SU-DHL-6 (cell line): ENCODE measurements at regions not wholly inside any gene's neighbourhood (a gene's known extent, or its start where the extent isn't known, plus 50 kb on each side); places are given as distances from the start of the nearest gene placed in this dataset.

Source experiments
- H2AFZ ChIP-seq: fragments of 200-600 bp; sonication (generic); 2 replicates; pipeline ENCODE4 v1.6.1; 2014; ENCODE audit warnings: low read depth, mild to moderate bottlenecking, moderate library complexity, mixed read lengths, antibody characterized with exemption, low read length; ENCODE audit not compliant: severe bottlenecking
- H3F3A ChIP-seq: fragments of 200-600 bp; shearing (Covaris generic); 2 replicates; pipeline ENCODE4 v1.6.0; 2016; ENCODE audit warnings: antibody characterized with exemption, mild to moderate bottlenecking; ENCODE audit not compliant: insufficient read depth
- H3K27ac ChIP-seq: fragments of 200-600 bp; sonication (generic); 2 replicates; pipeline ENCODE4 v1.5.1; 2016; ENCODE audit warnings: low read depth, mild to moderate bottlenecking, low read length, moderate library complexity, mixed read lengths
- H3K27me3 ChIP-seq: fragments of 200-600 bp; sonication (generic), shearing (Covaris generic); 2 replicates; pipeline ENCODE4 v1.6.0; 2014; ENCODE audit warnings: mild to moderate bottlenecking, low read length
- H3K36me3 ChIP-seq: fragments of 200-600 bp; sonication (generic); 2 replicates; pipeline ENCODE4 v1.6.1; 2014; ENCODE audit warnings: mild to moderate bottlenecking, low read length, mixed read lengths
- H3K4me2 ChIP-seq: fragments of 300-600, 200-600 bp; shearing (Covaris generic), sonication (generic); 2 replicates; pipeline ENCODE4 v1.6.0; 2014; ENCODE audit warnings: low read length, low read depth, mild to moderate bottlenecking; ENCODE audit not compliant: poor library complexity, severe bottlenecking
- H3K4me3 ChIP-seq: fragments of 200-600 bp; sonication (generic); 2 replicates; pipeline ENCODE4 v1.5.1; 2014; ENCODE audit warnings: antibody characterized with exemption, low read length, mild to moderate bottlenecking, mixed read lengths; ENCODE audit not compliant: insufficient read depth, poor library complexity, severe bottlenecking
- H3K79me2 ChIP-seq: fragments of 200-600 bp; sonication (generic); 2 replicates; pipeline ENCODE4 v1.6.1; 2014; ENCODE audit warnings: mild to moderate bottlenecking, low read length, moderate library complexity; ENCODE audit not compliant: insufficient read depth
- H3K9ac ChIP-seq: fragments of 200-600 bp; sonication (generic); 2 replicates; pipeline ENCODE4 v1.7.0; 2014; ENCODE audit warnings: mild to moderate bottlenecking, low read length
- H3K9me2 ChIP-seq: fragments of 200-600 bp; sonication (generic); replicated peaks from 2 replicates; pipeline ENCODE4 v1.6.1; 2014; ENCODE audit warnings: low read length; ENCODE audit not compliant: insufficient read depth
- H3K9me3 ChIP-seq: fragments of 200-600 bp; sonication (generic); 2 replicates; pipeline ENCODE4 v1.6.1; 2014; ENCODE audit warnings: low read length, mixed read lengths; ENCODE audit not compliant: insufficient read depth
- H4K20me1 ChIP-seq: fragments of 200-600 bp; sonication (generic); 2 replicates; pipeline ENCODE4 v1.6.1; 2014; ENCODE audit warnings: low read depth, mild to moderate bottlenecking, antibody characterized with exemption, low read length, moderate library complexity, mixed read lengths
- CTCF ChIP-seq: fragments of 200-600 bp; sonication (generic); IDR thresholded peaks from one replicate; pipeline ENCODE4 v1.5.1; 2017; ENCODE audit warnings: antibody characterized with exemption, mild to moderate bottlenecking, low read length, moderate library complexity; ENCODE audit not compliant: insufficient read depth, poor library complexity, severe bottlenecking
- EZH2phosphoT487 ChIP-seq: fragments of 200-600 bp; sonication (generic), shearing (Covaris generic); conservative IDR thresholded peaks from 2 replicates; pipeline ENCODE4 v1.6.1; 2018; ENCODE audit warnings: mild to moderate bottlenecking, antibody characterized with exemption, low read length, moderate library complexity, mixed read lengths

DNA sequence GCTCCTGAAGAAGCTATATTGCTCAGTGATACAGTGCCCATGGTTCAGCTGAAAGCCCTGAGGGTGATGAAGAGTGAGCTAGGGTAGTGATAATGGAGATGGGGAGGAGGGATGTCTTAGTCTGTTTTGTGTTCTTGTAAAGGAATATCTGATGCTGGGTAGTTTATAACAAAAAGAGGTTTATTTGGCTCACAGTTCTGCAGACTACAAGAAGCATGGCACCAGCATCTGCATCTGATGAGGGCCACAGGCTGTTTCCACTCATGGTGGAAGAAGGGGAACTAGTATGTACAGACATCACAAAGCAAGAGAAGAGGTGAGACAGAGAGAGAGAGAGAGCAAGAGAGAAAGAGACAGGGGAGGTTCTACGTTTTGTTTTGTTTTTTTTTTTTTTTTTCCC is 417.3 kb upstream of the TRIB2 start:
- Histone ChIP-seq H4K20me1 (no peaks in the 10 kb centered on the region), H3K36me3 (no peaks in the 10 kb centered on the region), H3F3A (no peaks in the 10 kb centered on the region), H3K27ac (no peak overlapping the region), H3K27me3 (no peaks in the 10 kb centered on the region), H3K9ac (no peak overlapping the region), H3K79me2 (no peaks in the 10 kb centered on the region), H3K9me2 (no peaks in the 10 kb centered on the region), H3K4me2 (no peak overlapping the region), H2AFZ (no peak overlapping the region), H3K4me3 (no peak overlapping the region), H3K9me3 (no peaks in the 10 kb centered on the region; the same call in 1 of the 2 replicates)
- TF ChIP-seq EZH2phosphoT487: no peak
- TF ChIP-seq CTCF: no peak

GRCh38 chr2:12300019-12300602 is 416.6 kb upstream of the TRIB2 start:
- Histone ChIP-seq H3K4me3 (no peak overlapping the region), H3K36me3 (no peaks in the 10 kb centered on the region), H3K27ac (no peak overlapping the region), H3K9me3 (no peaks in the 10 kb centered on the region; the same call in 1 of the 2 replicates), H3K27me3 (no peaks in the 10 kb centered on the region), H3F3A (no peaks in the 10 kb centered on the region), H3K9me2 (no peaks in the 10 kb centered on the region), H3K9ac (no peak overlapping the region), H3K4me2 (no peak overlapping the region), H4K20me1 (no peaks in the 10 kb centered on the region), H3K79me2 (no peaks in the 10 kb centered on the region), H2AFZ (no peak overlapping the region)
- TF ChIP-seq EZH2phosphoT487 (no peak), CTCF (no peak)

DNA sequence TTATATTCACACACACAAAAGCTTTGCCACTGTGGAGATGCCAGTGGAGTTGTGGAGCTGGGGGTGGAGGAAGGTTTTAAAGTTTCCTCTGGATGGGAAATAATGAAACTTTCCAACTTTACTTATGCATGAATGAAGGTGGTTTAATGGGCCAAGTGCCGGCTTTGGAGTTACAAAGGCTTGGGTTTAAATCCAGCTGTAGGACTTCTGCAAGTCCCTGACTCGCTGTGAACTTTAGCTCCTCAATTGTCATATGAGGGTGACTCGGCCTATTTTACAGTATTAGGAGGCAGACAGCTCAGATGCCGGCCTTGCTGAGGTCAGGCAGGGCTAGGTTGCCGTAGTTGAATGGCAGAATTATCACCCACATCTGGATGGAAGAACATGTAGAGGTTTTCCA is 415.8 kb upstream of the TRIB2 start:
- Histone ChIP-seq H4K20me1 (no peaks in the 10 kb centered on the region), H3K79me2 (no peaks in the 10 kb centered on the region), H3F3A (no peaks in the 10 kb centered on the region), H3K36me3 (no peaks in the 10 kb centered on the region), H3K9me2 (no peaks in the 10 kb centered on the region), H2AFZ (no peak overlapping the region), H3K4me3 (no peak overlapping the region), H3K9me3 (no peaks in the 10 kb centered on the region; the same call in 1 of the 2 replicates), H3K9ac (no peak overlapping the region), H3K27ac (no peak overlapping the region), H3K4me2 (no peak overlapping the region), H3K27me3 (no peaks in the 10 kb centered on the region)
- TF ChIP-seq CTCF: no peak
- no peak for TF ChIP-seq EZH2phosphoT487
